ENCODE measurements at regions not wholly inside any gene's neighbourhood (a gene's known extent, or its start where the extent isn't known, plus 50 kb on each side); places are given as distances from the start of the nearest gene placed in this dataset.

DNA sequence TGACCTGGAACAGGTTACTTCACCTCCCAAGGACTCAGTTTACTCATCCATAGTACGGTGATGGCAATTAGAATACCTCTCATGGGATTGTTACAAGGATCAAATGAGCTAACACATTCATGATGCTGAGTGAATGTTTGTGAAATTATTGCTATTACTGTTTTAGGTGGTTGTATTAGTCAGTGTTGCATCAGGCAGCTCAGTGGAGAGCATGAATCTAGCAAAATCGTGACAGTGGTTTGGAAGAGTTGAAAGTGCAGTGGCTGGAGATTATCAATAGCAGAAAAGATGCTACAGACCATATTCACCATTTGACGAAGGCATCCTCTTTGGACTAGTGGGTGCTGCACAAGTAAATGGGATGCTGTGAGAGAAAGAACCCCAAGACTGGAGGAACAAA is 50.4 kb upstream of the CTNNBL1 start:
- DNase-seq (ENCODE audit: low read depth): no peak
- CTCF ChIA-PET: no interaction called here
- TF ChIP-seq, protein P1, sequence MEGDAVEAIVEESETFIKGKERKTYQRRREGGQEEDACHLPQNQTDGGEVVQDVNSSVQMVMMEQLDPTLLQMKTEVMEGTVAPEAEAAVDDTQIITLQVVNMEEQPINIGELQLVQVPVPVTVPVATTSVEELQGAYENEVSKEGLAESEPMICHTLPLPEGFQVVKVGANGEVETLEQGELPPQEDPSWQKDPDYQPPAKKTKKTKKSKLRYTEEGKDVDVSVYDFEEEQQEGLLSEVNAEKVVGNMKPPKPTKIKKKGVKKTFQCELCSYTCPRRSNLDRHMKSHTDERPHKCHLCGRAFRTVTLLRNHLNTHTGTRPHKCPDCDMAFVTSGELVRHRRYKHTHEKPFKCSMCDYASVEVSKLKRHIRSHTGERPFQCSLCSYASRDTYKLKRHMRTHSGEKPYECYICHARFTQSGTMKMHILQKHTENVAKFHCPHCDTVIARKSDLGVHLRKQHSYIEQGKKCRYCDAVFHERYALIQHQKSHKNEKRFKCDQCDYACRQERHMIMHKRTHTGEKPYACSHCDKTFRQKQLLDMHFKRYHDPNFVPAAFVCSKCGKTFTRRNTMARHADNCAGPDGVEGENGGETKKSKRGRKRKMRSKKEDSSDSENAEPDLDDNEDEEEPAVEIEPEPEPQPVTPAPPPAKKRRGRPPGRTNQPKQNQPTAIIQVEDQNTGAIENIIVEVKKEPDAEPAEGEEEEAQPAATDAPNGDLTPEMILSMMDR (IDR thresholded peaks at IDR 0.05; ENCODE audit: insufficient read depth, low read depth, low read length): no peak
- POLR2A ChIA-PET: no interaction called here
- Histone ChIP-seq H3K4me3 (ENCODE audit: low read depth, low read length) (no peak overlapping the region), H3K36me3 (ENCODE audit: control insufficient read depth, insufficient read depth, low read length) (no peaks in the 10 kb centered on the region), H3K27me3 (ENCODE audit: control insufficient read depth, insufficient read depth, low read length) (no peaks in the 10 kb centered on the region; the same call in 1 of the 2 replicates)

DNA sequence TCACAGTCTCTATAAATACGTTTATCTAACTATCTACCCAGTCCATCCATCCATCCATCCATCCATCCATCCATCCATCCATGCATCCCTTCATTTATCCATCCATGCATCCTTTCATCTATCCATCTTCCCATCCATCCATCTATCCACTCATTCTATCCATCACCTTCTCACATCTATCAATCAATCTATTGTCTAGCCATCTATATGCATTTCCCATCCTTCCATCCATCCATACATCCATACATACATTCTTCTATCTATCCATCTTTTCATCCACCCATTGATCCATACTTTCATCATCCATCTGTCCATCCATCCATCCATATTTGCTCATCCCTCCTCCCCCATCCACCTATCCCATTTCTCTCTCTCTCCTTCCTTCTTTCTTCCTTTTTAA is 51.6 kb upstream of the CTNNBL1 start:
- no peak for DNase-seq (ENCODE audit: low read depth)
- H3K27me3 ChIP-seq (ENCODE audit: control insufficient read depth, insufficient read depth, low read length): no peaks in the 10 kb centered on the region; the same call in 1 of the 2 replicates
- no peak overlapping the region for H3K4me3 ChIP-seq (ENCODE audit: low read depth, low read length)
- ChIA-PET POLR2A (no interaction called here), CTCF (no interaction called here)
- H3K36me3 ChIP-seq (ENCODE audit: control insufficient read depth, insufficient read depth, low read length): no peaks in the 10 kb centered on the region
- TF ChIP-seq, protein P1 (IDR thresholded peaks at IDR 0.05; ENCODE audit: insufficient read depth, low read depth, low read length): no peak

DNA sequence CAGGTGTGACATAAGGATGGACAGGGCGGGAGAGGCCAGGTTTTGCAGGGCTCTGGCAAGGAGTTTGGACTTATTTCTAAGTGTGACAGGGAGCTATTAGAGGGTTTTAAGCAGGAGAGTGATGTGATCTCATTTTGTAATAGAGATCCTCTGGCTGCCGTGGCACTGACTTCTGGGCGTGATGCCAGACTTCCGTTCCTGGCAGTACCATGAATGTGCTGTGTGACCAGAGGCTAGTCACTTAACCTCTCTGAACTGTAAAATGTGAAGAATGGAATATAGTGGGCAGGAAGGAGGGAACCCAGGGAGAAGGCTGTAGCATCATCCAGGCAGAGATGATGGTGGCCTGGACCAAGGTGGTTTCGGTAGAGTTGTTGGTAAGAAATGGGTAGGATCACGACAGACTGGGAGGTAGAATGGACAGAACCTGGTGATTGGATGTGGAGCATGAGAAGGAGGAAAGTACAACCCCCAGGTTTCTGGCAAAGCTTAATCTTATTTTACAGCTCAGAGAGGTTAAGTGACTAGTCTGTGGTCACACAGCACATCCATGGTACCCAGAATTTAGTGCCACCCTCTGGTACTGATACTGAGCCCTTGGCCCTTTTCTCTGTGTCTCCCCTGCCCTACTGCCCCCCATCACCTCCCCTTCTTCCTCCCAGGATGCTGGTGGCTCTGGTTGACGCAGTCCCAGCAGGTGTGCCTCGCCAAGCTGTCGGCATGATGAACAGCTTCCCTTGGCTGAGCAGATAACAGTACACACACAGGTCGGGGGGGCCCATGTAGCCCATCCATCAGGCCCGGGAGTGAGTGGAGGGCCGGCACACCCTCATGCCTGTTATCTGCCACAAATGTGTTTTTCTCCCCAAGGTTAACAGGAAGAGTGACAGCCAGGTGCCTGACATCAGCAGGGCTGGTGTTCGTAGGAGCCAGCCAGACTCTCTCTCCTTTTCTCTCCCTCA is 52.9 kb upstream of the CTNNBL1 start:
- CTCF ChIA-PET: interaction anchor here (1.1 kb wide), 1 partner anchor 10 kb away, joined by 3 read pairs; no protein-coding TSS in a partner anchor

DNA sequence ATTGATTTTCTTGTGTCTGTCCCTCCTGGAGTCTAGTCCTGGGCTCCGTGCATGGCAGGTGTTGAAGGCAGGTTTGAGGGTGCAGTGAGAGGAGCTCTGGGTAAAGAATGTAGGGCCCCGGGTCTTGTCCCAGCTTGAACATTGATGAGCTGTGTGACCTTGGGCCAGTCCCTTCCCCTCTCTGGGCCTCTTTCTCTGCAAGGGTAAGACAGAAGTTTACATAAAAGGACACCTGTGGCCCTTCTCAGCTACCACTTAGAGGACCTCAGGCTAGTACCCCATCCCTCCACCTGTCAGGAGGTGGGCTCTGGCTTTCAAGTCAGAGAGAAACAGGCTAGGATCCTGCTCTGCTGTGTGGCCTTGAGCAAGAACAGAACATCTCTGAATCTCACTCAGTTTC is 55.3 kb upstream of the CTNNBL1 start:
- no peak for DNase-seq (ENCODE audit: low read depth)
- 0 out of 2 replicates have a peak, but pooled peaks cover 2% of the 10 kb centered on the region for H3K27me3 ChIP-seq (ENCODE audit: control insufficient read depth, insufficient read depth, low read length)
- POLR2A ChIA-PET: no interaction called here
- CTCF ChIA-PET: no interaction called here
- H3K36me3 ChIP-seq (ENCODE audit: control insufficient read depth, insufficient read depth, low read length): no peaks in the 10 kb centered on the region
- TF ChIP-seq, protein P1 (IDR thresholded peaks at IDR 0.05; ENCODE audit: insufficient read depth, low read depth, low read length): no peak
- H3K4me3 ChIP-seq (ENCODE audit: low read depth, low read length): no peak overlapping the region

More for the DNA sequence above, 52.9 kb upstream of the CTNNBL1 start:
- POLR2A ChIA-PET: no interaction called here
- Histone ChIP-seq H3K4me3 (ENCODE audit: low read depth, low read length) (no peak overlapping the region), H3K36me3 (ENCODE audit: control insufficient read depth, insufficient read depth, low read length) (no peaks in the 10 kb centered on the region), H3K27me3 (ENCODE audit: control insufficient read depth, insufficient read depth, low read length) (no peaks in the 10 kb centered on the region; the same call in 1 of the 2 replicates)
- TF ChIP-seq, protein P1 (IDR thresholded peaks at IDR 0.05; ENCODE audit: insufficient read depth, low read depth, low read length): no peak
- no peak for DNase-seq (ENCODE audit: low read depth)

DNA sequence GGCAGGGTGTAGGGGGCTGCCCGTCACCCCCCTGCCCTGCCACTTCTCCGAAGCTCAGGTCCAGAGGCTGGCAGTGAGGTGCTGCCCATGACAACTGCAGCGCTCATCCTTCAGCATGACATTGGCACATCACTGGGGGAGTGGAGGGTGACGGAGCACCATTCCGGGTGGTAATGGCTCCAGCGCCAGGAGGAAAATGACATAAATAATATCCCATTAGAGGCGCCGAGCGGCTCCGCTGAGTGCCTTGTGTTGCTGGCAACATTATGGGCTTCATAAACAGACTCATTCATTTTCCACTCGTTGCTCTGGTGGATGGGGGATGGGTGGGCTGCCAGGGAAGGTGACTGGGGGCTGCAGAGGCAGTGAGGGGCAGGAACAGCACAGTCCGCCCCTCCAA is 56.9 kb upstream of the CTNNBL1 start:
- ChIA-PET CTCF (no interaction called here), POLR2A (no interaction called here)
- Histone ChIP-seq H3K4me3 (ENCODE audit: low read depth, low read length) (no peak overlapping the region), H3K27me3 (ENCODE audit: control insufficient read depth, insufficient read depth, low read length) (peaks cover 2% of the 10 kb centered on the region; the same call in 1 of the 2 replicates), H3K36me3 (ENCODE audit: control insufficient read depth, insufficient read depth, low read length) (no peaks in the 10 kb centered on the region)
- TF ChIP-seq, protein P1 (IDR thresholded peaks at IDR 0.05; ENCODE audit: insufficient read depth, low read depth, low read length): no peak
- no peak for DNase-seq (ENCODE audit: low read depth)
